SK-N-SH (cell line): ENCODE measurements at regions not wholly inside any gene's neighbourhood (a gene's known extent, or its start where the extent isn't known, plus 50 kb on each side); places are given as distances from the start of the nearest gene placed in this dataset.

ENCODE experiments used
- CTCF ChIA-PET: fragments of 300-600, 350-600 bp; formaldehyde crosslinking; extraction: SDS; loops from one replicate; lab custom pipeline; 2021; lab: Yijun Ruan, JAX
- POLR2A ChIA-PET: fragments of 350-600 bp; sonication (Branson Sonifier 250); formaldehyde crosslinking; extraction: SDS; loops from one replicate; lab custom pipeline; 2020; ENCODE audit warnings: antibody characterized with exemption, inconsistent platforms; lab: Yijun Ruan, JAX
- DNase-seq: peaks from one replicate; pipeline ENCODE4 v3.0.0; 2012
- H2AFZ ChIP-seq: fragments of 200-600 bp; sonication (generic); 2 replicates; pipeline ENCODE4 v1.8.1; 2016; ENCODE audit warnings: antibody characterized with exemption, mild to moderate bottlenecking, low read depth
- H3F3A ChIP-seq: fragments of 200-600 bp; sonication (generic); replicated peaks from 2 replicates; pipeline ENCODE3; 2016; ENCODE audit warnings: antibody characterized with exemption, mild to moderate bottlenecking; ENCODE audit not compliant: insufficient read depth
- H3K27ac ChIP-seq, 2 experiments: fragments of 200-500 bp in 1 of 2; fragments of 200-600 bp in 1 of 2; sonication (Bioruptor generic) in 1 of 2; sonication (generic), shearing (Covaris generic) in 1 of 2; 2 replicates each; pipeline versions ENCODE4 v1.5.1 to v1.6.1; 2014 to 2016; ENCODE audit warnings: low read depth in 2 of 2, inconsistent platforms in 1 of 2, low read length in 1 of 2, mild to moderate bottlenecking in 1 of 2, mixed read lengths in 1 of 2
- H3K27me3 ChIP-seq: fragments of 200-600 bp; sonication (generic), shearing (Covaris generic); 2 replicates; pipeline ENCODE4 v1.6.1; 2016; ENCODE audit warnings: mixed run types; ENCODE audit not compliant: insufficient read depth
- H3K36me3 ChIP-seq, 2 experiments: fragments of 200-500 bp in 1 of 2; fragments of 200-600 bp in 1 of 2; sonication (Bioruptor generic) in 1 of 2; sonication (generic) in 1 of 2; replicated peaks in 1 of 2; 2 replicates each; pipeline versions ENCODE3 to v1.5.1; 2014 to 2016; ENCODE audit warnings: low read length in 1 of 2, mild to moderate bottlenecking in 1 of 2; ENCODE audit not compliant: insufficient read depth in 2 of 2, control insufficient read depth in 1 of 2
- H3K4me1 ChIP-seq, 2 experiments: fragments of 200-500 bp in 1 of 2; fragments of 200-600 bp in 1 of 2; sonication (Bioruptor generic) in 1 of 2; sonication (generic), shearing (Covaris generic) in 1 of 2; 2 replicates each; pipeline versions ENCODE4 v1.5.1 to v1.6.1; 2014 to 2016; ENCODE audit warnings: low read depth in 1 of 2, low read length in 1 of 2, mixed run types in 1 of 2; ENCODE audit not compliant: insufficient read depth in 2 of 2, control insufficient read depth in 1 of 2
- H3K4me2 ChIP-seq: fragments of 200-600 bp; sonication (generic), shearing (Covaris generic); 2 replicates; pipeline ENCODE4 v1.6.1; 2017; ENCODE audit warnings: mixed run types
- H3K4me3 ChIP-seq, 2 experiments: fragments of 200-500 bp in 1 of 2; fragments of 200-600 bp in 1 of 2; sonication (Bioruptor generic) in 1 of 2; sonication (generic), shearing (Covaris generic) in 1 of 2; 2 replicates each; pipeline versions ENCODE4 v1.5.1 to v1.8.1; 2014 to 2016; ENCODE audit warnings: low read depth in 2 of 2, inconsistent platforms in 1 of 2, low read length in 1 of 2, mild to moderate bottlenecking in 1 of 2, mixed read lengths in 1 of 2, moderate library complexity in 1 of 2
- H3K79me2 ChIP-seq: fragments of 200-600 bp; sonication (generic); 2 replicates; pipeline ENCODE4 v1.8.1; 2017; ENCODE audit warnings: mild to moderate bottlenecking; ENCODE audit not compliant: insufficient read depth
- H3K9ac ChIP-seq: fragments of 200-600 bp; sonication (generic); 2 replicates; pipeline ENCODE4 v1.6.1; 2017; ENCODE audit warnings: mixed run types
- H3K9me2 ChIP-seq: fragments of 200-600 bp; sonication (generic); 2 replicates; pipeline ENCODE4 v1.6.1; 2017; ENCODE audit warnings: mixed run types
- H3K9me3 ChIP-seq: fragments of 200-600 bp; sonication (generic); 2 replicates; pipeline ENCODE4 v1.6.1; 2017; ENCODE audit warnings: mixed run types, mild to moderate bottlenecking, moderate library complexity
- H4K20me1 ChIP-seq: fragments of 200-600 bp; sonication (generic); 2 replicates; pipeline ENCODE4 v1.6.1; 2017; ENCODE audit warnings: mild to moderate bottlenecking, mixed run types; ENCODE audit not compliant: insufficient read depth
- EP300 ChIP-seq, 2 experiments: IDR thresholded peaks; 2 replicates each; pipeline versions ENCODE4 v1.4.0 to v1.6.1; 2012; ENCODE audit warnings: borderline replicate concordance in 1 of 2, low read depth in 1 of 2, low read length in 1 of 2
- FOXJ3 ChIP-seq: sonication (generic); formaldehyde crosslinking; IDR thresholded peaks from 2 replicates; pipeline ENCODE4 v1.5.1; 2020; ENCODE audit warnings: mild to moderate bottlenecking, missing genetic modification reagents
- FOXM1 ChIP-seq: IDR thresholded peaks from 2 replicates; pipeline ENCODE4 v1.4.0; 2012; ENCODE audit warnings: low read depth, mild to moderate bottlenecking
- JUND ChIP-seq: IDR thresholded peaks from 2 replicates; pipeline ENCODE4 v1.4.0; 2012
- MXI1 ChIP-seq: IDR thresholded peaks from 2 replicates; pipeline ENCODE4 v1.6.1; 2012; ENCODE audit warnings: mild to moderate bottlenecking, low read depth, low read length, improper control_type of control experiment
- NRF1 ChIP-seq: IDR thresholded peaks from 2 replicates; pipeline ENCODE4 v1.6.1; 2012; ENCODE audit warnings: low read depth, mild to moderate bottlenecking, low read length
- RAD21 ChIP-seq: IDR thresholded peaks from 2 replicates; pipeline ENCODE4 v1.6.1; 2012; ENCODE audit warnings: mild to moderate bottlenecking, low read length
- RFX5 ChIP-seq: IDR thresholded peaks from 2 replicates; pipeline ENCODE4 v1.6.1; 2012; ENCODE audit warnings: mild to moderate bottlenecking, improper control_type of control experiment, low read length
- SMC3 ChIP-seq: IDR thresholded peaks from 2 replicates; pipeline ENCODE4 v1.6.1; 2012; ENCODE audit warnings: low read depth, low read length, improper control_type of control experiment
- TAF1 ChIP-seq: IDR thresholded peaks from 2 replicates; pipeline ENCODE4 v1.6.1; 2012; ENCODE audit warnings: low read depth, mild to moderate bottlenecking, low read length, moderate library complexity, borderline replicate concordance
- TEAD4 ChIP-seq: IDR thresholded peaks from 2 replicates; pipeline ENCODE4 v1.4.0; 2012; ENCODE audit warnings: mild to moderate bottlenecking, borderline replicate concordance; ENCODE audit not compliant: insufficient read depth
- USF2 ChIP-seq: fragments of 150-350 bp; IDR thresholded peaks from 2 replicates; pipeline ENCODE4 v1.6.1; 2017; ENCODE audit warnings: antibody characterized with exemption, low read length, low read depth, borderline replicate concordance
- YY1 ChIP-seq: IDR thresholded peaks from 2 replicates; pipeline ENCODE4 v1.4.0; 2012; ENCODE audit warnings: low read depth, mild to moderate bottlenecking
- WGBS: methylation state at CpG from one replicate; pipeline ENCODE4 v1.1.6; 2017; ENCODE audit warnings: low lambda C conversion rate; 5-methylcytosine and 5-hydroxymethylcytosine counted together
- TF ChIP-seq, protein P1 (sequence below): IDR thresholded peaks from 2 replicates; pipeline ENCODE4 v1.4.0; 2012; ENCODE audit warnings: low read depth, borderline replicate concordance

- DNase-seq, result no peak
- Histone ChIP-seq H4K20me1 (no peaks in the 10 kb centered on the region), H3K9me2 (no peaks in the 10 kb centered on the region), H3F3A (no peaks in the 10 kb centered on the region), H3K27me3 (no peaks in the 10 kb centered on the region), H3K4me2 (no peak overlapping the region), H3K9ac (no peak overlapping the region)
- WGBS, result 92% methylated on average over 1 of the region's 1 CpG
- TF ChIP-seq RFX5, result no peak
- TF ChIP-seq, all 33 proteins: peak for 0
- no peaks in the 10 kb centered on the region for H3K9me3 ChIP-seq
- H3K79me2 ChIP-seq, result no peaks in the 10 kb centered on the region
- no peak overlapping the region for H3K4me3 ChIP-seq
- no peaks in the 10 kb centered on the region for H3K36me3 ChIP-seq
- no peak overlapping the region for H2AFZ ChIP-seq
- POLR2A ChIA-PET, result no interaction called here
- H3K27ac ChIP-seq, result no peak overlapping the region
- CTCF ChIA-PET, result no interaction called here
- no peaks in the 10 kb centered on the region; a peak in 1 of 4 replicates for H3K4me1 ChIP-seq
These were observed 589.7 kb upstream of the KCNMB2 start for GRCh38 chr3:177946497-177946896.

DNA sequence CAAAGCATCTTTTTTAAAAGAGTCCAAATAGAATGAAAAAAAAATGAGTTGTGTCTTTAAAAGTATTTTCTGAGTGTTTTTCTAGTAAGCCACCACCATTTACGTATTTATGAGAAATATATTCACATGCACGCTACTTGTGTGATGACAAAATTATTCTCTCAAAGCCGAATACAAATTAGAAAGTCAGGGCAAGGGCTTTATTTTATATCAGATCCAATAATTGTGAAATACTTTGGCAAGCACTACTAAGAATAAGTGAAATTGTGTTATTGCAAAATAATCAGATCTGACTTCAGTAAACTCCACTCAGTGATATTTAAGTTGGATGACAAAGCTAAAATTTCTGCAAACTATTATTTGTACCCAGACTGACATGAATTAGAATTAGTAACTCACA is 589.3 kb upstream of the KCNMB2 start:
- TF ChIP-seq, protein P1, sequence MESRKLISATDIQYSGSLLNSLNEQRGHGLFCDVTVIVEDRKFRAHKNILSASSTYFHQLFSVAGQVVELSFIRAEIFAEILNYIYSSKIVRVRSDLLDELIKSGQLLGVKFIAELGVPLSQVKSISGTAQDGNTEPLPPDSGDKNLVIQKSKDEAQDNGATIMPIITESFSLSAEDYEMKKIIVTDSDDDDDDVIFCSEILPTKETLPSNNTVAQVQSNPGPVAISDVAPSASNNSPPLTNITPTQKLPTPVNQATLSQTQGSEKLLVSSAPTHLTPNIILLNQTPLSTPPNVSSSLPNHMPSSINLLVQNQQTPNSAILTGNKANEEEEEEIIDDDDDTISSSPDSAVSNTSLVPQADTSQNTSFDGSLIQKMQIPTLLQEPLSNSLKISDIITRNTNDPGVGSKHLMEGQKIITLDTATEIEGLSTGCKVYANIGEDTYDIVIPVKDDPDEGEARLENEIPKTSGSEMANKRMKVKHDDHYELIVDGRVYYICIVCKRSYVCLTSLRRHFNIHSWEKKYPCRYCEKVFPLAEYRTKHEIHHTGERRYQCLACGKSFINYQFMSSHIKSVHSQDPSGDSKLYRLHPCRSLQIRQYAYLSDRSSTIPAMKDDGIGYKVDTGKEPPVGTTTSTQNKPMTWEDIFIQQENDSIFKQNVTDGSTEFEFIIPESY, result no peak
- TF ChIP-seq USF2, result no peak
- TF ChIP-seq NRF1, result no peak
- TF ChIP-seq SMC3, result no peak
- TF ChIP-seq FOXJ3 (CRISPR knock-in tag), result no peak
- no peak for TF ChIP-seq YY1
- Histone ChIP-seq H2AFZ (no peak overlapping the region), H3K27me3 (no peaks in the 10 kb centered on the region), H3K9ac (no peak overlapping the region), H3K4me2 (no peak overlapping the region), H3K9me3 (no peaks in the 10 kb centered on the region), H3K79me2 (no peaks in the 10 kb centered on the region), H3K4me3 (no peak overlapping the region), H3F3A (no peaks in the 10 kb centered on the region), H4K20me1 (no peaks in the 10 kb centered on the region), H3K27ac (no peak overlapping the region), H3K4me1 (no peaks in the 10 kb centered on the region; a peak in 1 of 4 replicates), H3K9me2 (no peaks in the 10 kb centered on the region), H3K36me3 (no peaks in the 10 kb centered on the region)
- no peak for DNase-seq
- WGBS, result 69% methylated on average over 3 of the region's 3 CpGs
- CTCF ChIA-PET, result no interaction called here
- POLR2A ChIA-PET, result no interaction called here

GRCh38 chr3:177947901-177948300 is 588.3 kb upstream of the KCNMB2 start:
- Histone ChIP-seq H3F3A (no peaks in the 10 kb centered on the region), H3K4me1 (no peaks in the 10 kb centered on the region; a peak in 1 of 4 replicates), H3K4me2 (no peak overlapping the region), H3K9ac (no peak overlapping the region), H3K36me3 (no peaks in the 10 kb centered on the region), H3K9me2 (no peaks in the 10 kb centered on the region), H3K27ac (no peak overlapping the region), H3K4me3 (no peak overlapping the region), H4K20me1 (no peaks in the 10 kb centered on the region), H3K79me2 (no peaks in the 10 kb centered on the region), H2AFZ (no peak overlapping the region), H3K27me3 (no peaks in the 10 kb centered on the region), H3K9me3 (no peaks in the 10 kb centered on the region)
- WGBS, result 100% methylated on average over 2 of the region's 2 CpGs
- ChIA-PET CTCF (no interaction called here), POLR2A (no interaction called here)
- TF ChIP-seq USF2 (no peak), RAD21 (no peak), FOXM1 (no peak), NRF1 (no peak), TEAD4 (no peak), JUND (no peak), FOXJ3 (CRISPR knock-in tag) (no peak), EP300 (IDR thresholded peaks at IDR 0.05; ENCODE audit: borderline replicate concordance in 1 of 2, low read depth in 1 of 2, low read length in 1 of 2) (no peak), TAF1 (no peak), RFX5 (no peak), MXI1 (no peak)
- DNase-seq, result no peak
